ENCODE measurements at regions not wholly inside any gene's neighbourhood (a gene's known extent, or its start where the extent isn't known, plus 50 kb on each side); places are given as distances from the start of the nearest gene placed in this dataset.

GRCh38 chr6:104305206-104305605 lies 554.5 kb downstream of the HACE1 start:
- ChIA-PET CTCF (no interaction called here), POLR2A (no interaction called here)
- Histone ChIP-seq H3K4me3 (replicated peaks in 1 of 3; ENCODE audit: insufficient read depth in 1 of 3, low read depth in 1 of 3, low read length in 3 of 3) (no peak overlapping the region), H3K9ac (replicated peaks; ENCODE audit: extremely low read depth, insufficient read depth, low read length) (no peak overlapping the region), H2AFZ (ENCODE audit: low read depth, low read length) (no peak overlapping the region), H3K27ac (ENCODE audit: insufficient read depth, low read depth, low read length) (no peak overlapping the region), H3K4me1 (ENCODE audit: control insufficient read depth, extremely low read depth, insufficient read depth, low read length) (no peaks in the 10 kb centered on the region), H3K9me1 (replicated peaks; ENCODE audit: control insufficient read depth, extremely low read depth, insufficient read depth, low read length) (no peaks in the 10 kb centered on the region), H3K27me3 (ENCODE audit: control insufficient read depth in 2 of 2, insufficient read depth in 2 of 2, low read length in 2 of 2) (no peaks in the 10 kb centered on the region), H4K20me1 (replicated peaks; ENCODE audit: control insufficient read depth, extremely low read depth, insufficient read depth, low read length) (no peaks in the 10 kb centered on the region), H3K36me3 (ENCODE audit: control insufficient read depth in 2 of 2, extremely low read depth in 1 of 2, insufficient read depth in 2 of 2, low read length in 2 of 2) (no peaks in the 10 kb centered on the region), H3K9me3 (replicated peaks; ENCODE audit: control insufficient read depth, insufficient read depth, low read length) (no peaks in the 10 kb centered on the region), H3K79me2 (ENCODE audit: control insufficient read depth, insufficient read depth, low read length) (no peaks in the 10 kb centered on the region), H3K4me2 (ENCODE audit: insufficient read depth, low read length) (no peak overlapping the region)
- intact Hi-C loops (cut with micrococcal nuclease) (no loop called here), dilution Hi-C loops (cut with MboI; ENCODE audit: extremely low pct_ligation_motif_present, low sequenced_read_pairs) (no loop called here)
- BruUV-seq (replicated peaks) = no TSS peak
- FAIRE-seq = no peak
- no peak for DNase-seq (ENCODE audit: low read depth, low spot score)
- TF ChIP-seq FOS (IDR thresholded peaks at IDR 0.05; ENCODE audit: borderline replicate concordance, insufficient read depth, low read length) (no peak), MYC (IDR thresholded peaks at IDR 0.05; ENCODE audit: low read depth, low read length) (no peak), POLR2AphosphoS5 (IDR thresholded peaks at IDR 0.05; ENCODE audit: insufficient read depth, low read depth, low read length) (no peak), CTCF (IDR thresholded peaks at IDR 0.05; ENCODE audit: extremely low read depth in 1 of 2, insufficient read depth in 1 of 2, low read depth in 1 of 2, low read length in 2 of 2) (no peak), JUN (IDR thresholded peaks at IDR 0.05; ENCODE audit: borderline replicate concordance, insufficient read depth, insufficient read length, low read depth) (no peak)

GRCh38 chr6:104301951-104302350 lies 557.8 kb downstream of the HACE1 start:
- H2AFZ ChIP-seq (ENCODE audit: low read depth, low read length) = no peak overlapping the region
- no TSS peak for BruUV-seq (replicated peaks)
- H3K4me3 ChIP-seq (replicated peaks in 1 of 3; ENCODE audit: insufficient read depth in 1 of 3, low read depth in 1 of 3, low read length in 3 of 3) = no peak overlapping the region
- FAIRE-seq (no peak), DNase-seq (ENCODE audit: low read depth, low spot score) (no peak)
- H3K4me2 ChIP-seq (ENCODE audit: insufficient read depth, low read length) = no peak overlapping the region
- dilution Hi-C loops (cut with MboI; ENCODE audit: extremely low pct_ligation_motif_present, low sequenced_read_pairs) = no loop called here
- H3K36me3 ChIP-seq (ENCODE audit: control insufficient read depth in 2 of 2, extremely low read depth in 1 of 2, insufficient read depth in 2 of 2, low read length in 2 of 2) = no peaks in the 10 kb centered on the region
- TF ChIP-seq FOS (IDR thresholded peaks at IDR 0.05; ENCODE audit: borderline replicate concordance, insufficient read depth, low read length) (no peak), MYC (IDR thresholded peaks at IDR 0.05; ENCODE audit: low read depth, low read length) (no peak), POLR2AphosphoS5 (IDR thresholded peaks at IDR 0.05; ENCODE audit: insufficient read depth, low read depth, low read length) (no peak)
- ChIA-PET CTCF (no interaction called here), POLR2A (no interaction called here)
- H4K20me1 ChIP-seq (replicated peaks; ENCODE audit: control insufficient read depth, extremely low read depth, insufficient read depth, low read length) = no peaks in the 10 kb centered on the region
- H3K79me2 ChIP-seq (ENCODE audit: control insufficient read depth, insufficient read depth, low read length) = no peaks in the 10 kb centered on the region
- intact Hi-C loops (cut with micrococcal nuclease) = no loop called here
- H3K4me1 ChIP-seq (ENCODE audit: control insufficient read depth, extremely low read depth, insufficient read depth, low read length) = no peaks in the 10 kb centered on the region
- no peak overlapping the region for H3K9ac ChIP-seq (replicated peaks; ENCODE audit: extremely low read depth, insufficient read depth, low read length)
- H3K9me3 ChIP-seq (replicated peaks; ENCODE audit: control insufficient read depth, insufficient read depth, low read length) = no peaks in the 10 kb centered on the region
- H3K27me3 ChIP-seq (ENCODE audit: control insufficient read depth in 2 of 2, insufficient read depth in 2 of 2, low read length in 2 of 2) = no peaks in the 10 kb centered on the region
- no peak overlapping the region for H3K27ac ChIP-seq (ENCODE audit: insufficient read depth, low read depth, low read length)
- no peaks in the 10 kb centered on the region for H3K9me1 ChIP-seq (replicated peaks; ENCODE audit: control insufficient read depth, extremely low read depth, insufficient read depth, low read length)

Data from endothelial cell of umbilical vein (primary cell).